ENCODE measurements at regions not wholly inside any gene's neighbourhood (a gene's known extent, or its start where the extent isn't known, plus 50 kb on each side); places are given as distances from the start of the nearest gene placed in this dataset.

GRCh38 chr2:126571403-126571802, 84.6 kb upstream of the GYPC start:
- Histone ChIP-seq H3K27me3 (ENCODE audit: insufficient read depth, low read length) (no peaks in the 10 kb centered on the region), H3K36me3 (ENCODE audit: insufficient read depth, low read depth, low read length) (no peaks in the 10 kb centered on the region), H3K4me1 (ENCODE audit: insufficient read depth, low read length) (no peaks in the 10 kb centered on the region), H3K4me3 (ENCODE audit: low read length) (no peak overlapping the region), H3K9me3 (ENCODE audit: insufficient read depth, low read depth, low read length) (no peaks in the 10 kb centered on the region), H3K27ac (ENCODE audit: low read length) (no peak overlapping the region), H3K9ac (ENCODE audit: low read depth, low read length) (no peak overlapping the region)

GRCh38 chr2:126575631-126576030, 80.3 kb upstream of the GYPC start:
- Histone ChIP-seq H3K4me1 (ENCODE audit: insufficient read depth, low read length) (no peaks in the 10 kb centered on the region), H3K36me3 (ENCODE audit: insufficient read depth, low read depth, low read length) (no peaks in the 10 kb centered on the region)

GRCh38 chr2:126579868-126580267, 76.1 kb upstream of the GYPC start:
- Histone ChIP-seq H3K9ac (ENCODE audit: low read depth, low read length) (no peak overlapping the region), H3K27me3 (ENCODE audit: insufficient read depth, low read length) (no peaks in the 10 kb centered on the region; the same call in 1 of the 2 replicates), H3K9me3 (ENCODE audit: insufficient read depth, low read depth, low read length) (no peaks in the 10 kb centered on the region), H3K4me1 (ENCODE audit: insufficient read depth, low read length) (no peaks in the 10 kb centered on the region), H3K36me3 (ENCODE audit: insufficient read depth, low read depth, low read length) (no peaks in the 10 kb centered on the region), H3K4me3 (ENCODE audit: low read length) (no peak overlapping the region), H3K27ac (ENCODE audit: low read length) (no peak overlapping the region)

More at GRCh38 chr2:126575631-126576030, 80.3 kb upstream of the GYPC start:
- Histone ChIP-seq H3K27me3 (ENCODE audit: insufficient read depth, low read length) (no peaks in the 10 kb centered on the region), H3K4me3 (ENCODE audit: low read length) (no peak overlapping the region), H3K9ac (ENCODE audit: low read depth, low read length) (no peak overlapping the region), H3K27ac (ENCODE audit: low read length) (no peak overlapping the region), H3K9me3 (ENCODE audit: insufficient read depth, low read depth, low read length) (no peaks in the 10 kb centered on the region)

- no peaks in the 10 kb centered on the region for H3K36me3 ChIP-seq (ENCODE audit: insufficient read depth, low read depth, low read length)
- no peaks in the 10 kb centered on the region; the same call in 1 of the 2 replicates for H3K27me3 ChIP-seq (ENCODE audit: insufficient read depth, low read length)
- H3K4me3 ChIP-seq (ENCODE audit: low read length), result no peak overlapping the region
- no peak overlapping the region for H3K9ac ChIP-seq (ENCODE audit: low read depth, low read length)
- no peaks in the 10 kb centered on the region for H3K9me3 ChIP-seq (ENCODE audit: insufficient read depth, low read depth, low read length)
- no peak overlapping the region for H3K27ac ChIP-seq (ENCODE audit: low read length)
- no peaks in the 10 kb centered on the region for H3K4me1 ChIP-seq (ENCODE audit: insufficient read depth, low read length)
Measured at GRCh38 chr2:126586317-126586716, 69.6 kb upstream of the GYPC start.

- Histone ChIP-seq H3K27me3 (ENCODE audit: insufficient read depth, low read length) (no peaks in the 10 kb centered on the region), H3K4me1 (ENCODE audit: insufficient read depth, low read length) (no peaks in the 10 kb centered on the region), H3K4me3 (ENCODE audit: low read length) (no peak overlapping the region), H3K9me3 (ENCODE audit: insufficient read depth, low read depth, low read length) (peaks cover 3% of the 10 kb centered on the region), H3K27ac (ENCODE audit: low read length) (no peak overlapping the region), H3K9ac (ENCODE audit: low read depth, low read length) (no peak overlapping the region), H3K36me3 (ENCODE audit: insufficient read depth, low read depth, low read length) (no peaks in the 10 kb centered on the region)
Measured at GRCh38 chr2:126599062-126599461, 56.9 kb upstream of the GYPC start.

- H3K9ac ChIP-seq (ENCODE audit: low read depth, low read length), result no peak overlapping the region
- no peak overlapping the region for H3K4me3 ChIP-seq (ENCODE audit: low read length)
- no peaks in the 10 kb centered on the region for H3K4me1 ChIP-seq (ENCODE audit: insufficient read depth, low read length)
- H3K27ac ChIP-seq (ENCODE audit: low read length), result no peak overlapping the region
- no peaks in the 10 kb centered on the region for H3K27me3 ChIP-seq (ENCODE audit: insufficient read depth, low read length)
- H3K9me3 ChIP-seq (ENCODE audit: insufficient read depth, low read depth, low read length), result peaks cover 11% of the 10 kb centered on the region
- no peaks in the 10 kb centered on the region for H3K36me3 ChIP-seq (ENCODE audit: insufficient read depth, low read depth, low read length)
Measured at GRCh38 chr2:126600742-126601141, 55.2 kb upstream of the GYPC start.

- Histone ChIP-seq H3K4me3 (ENCODE audit: low read length) (no peak overlapping the region), H3K27me3 (ENCODE audit: insufficient read depth, low read length) (no peaks in the 10 kb centered on the region), H3K36me3 (ENCODE audit: insufficient read depth, low read depth, low read length) (no peaks in the 10 kb centered on the region)
Measured at GRCh38 chr2:126602334-126602733, 53.6 kb upstream of the GYPC start.

More at GRCh38 chr2:126602334-126602733, 53.6 kb upstream of the GYPC start:
- no peak overlapping the region for H3K27ac ChIP-seq (ENCODE audit: low read length)
- H3K4me1 ChIP-seq (ENCODE audit: insufficient read depth, low read length), result no peaks in the 10 kb centered on the region
- no peak overlapping the region for H3K9ac ChIP-seq (ENCODE audit: low read depth, low read length)
- peaks cover 23% of the 10 kb centered on the region for H3K9me3 ChIP-seq (ENCODE audit: insufficient read depth, low read depth, low read length)

Measured in iPS-20b (cell line).